Retinal pigment epithelial cell (primary cell): ENCODE measurements at regions not wholly inside any gene's neighbourhood (a gene's known extent, or its start where the extent isn't known, plus 50 kb on each side); places are given as distances from the start of the nearest gene placed in this dataset.
"Not testable (repeated sequence)": the region's sequence is repeated elsewhere in the genome, so short reads cannot be mapped to it uniquely, and the experiment has no call there.

ENCODE experiments used
- DNase-seq: peaks from one replicate; pipeline ENCODE4 v3.0.0-alpha.2; 2010; ENCODE audit warnings: low read depth
- H3K4me3 ChIP-seq: 2 replicates; pipeline ENCODE4 v1.5.1; 2011; ENCODE audit warnings: mild to moderate bottlenecking, low read length, control low read depth, moderate library complexity
- CTCF ChIP-seq: conservative IDR thresholded peaks from 2 replicates; pipeline ENCODE4 v1.5.1; 2011; ENCODE audit warnings: low read depth, low read length, control low read depth, inconsistent platforms

- peak; percentile 27 for DNase-seq
- no peak overlapping the region for H3K4me3 ChIP-seq
- no peak for TF ChIP-seq CTCF
Observed at GRCh38 chr13:55091172-55091571, 2049.5 kb upstream of the PRR20A start.

- no peak for DNase-seq
- no peak for TF ChIP-seq CTCF
- H3K4me3 ChIP-seq: no peak overlapping the region
Observed at GRCh38 chr13:55106509-55106908, 2034.2 kb upstream of the PRR20A start.

GRCh38 chr13:55120631-55121030 lies 2020.1 kb upstream of the PRR20A start:
- H3K4me3 ChIP-seq: no peak overlapping the region
- no peak for TF ChIP-seq CTCF
- DNase-seq: no peak

GRCh38 chr13:55155046-55155445 lies 1985.7 kb upstream of the PRR20A start:
- no peak for TF ChIP-seq CTCF
- no peak overlapping the region for H3K4me3 ChIP-seq
- no peak for DNase-seq

- no peak for TF ChIP-seq CTCF
- no peak for DNase-seq
- H3K4me3 ChIP-seq: no peak overlapping the region
Observed at GRCh38 chr13:55159765-55160164, 1981.0 kb upstream of the PRR20A start.

DNA sequence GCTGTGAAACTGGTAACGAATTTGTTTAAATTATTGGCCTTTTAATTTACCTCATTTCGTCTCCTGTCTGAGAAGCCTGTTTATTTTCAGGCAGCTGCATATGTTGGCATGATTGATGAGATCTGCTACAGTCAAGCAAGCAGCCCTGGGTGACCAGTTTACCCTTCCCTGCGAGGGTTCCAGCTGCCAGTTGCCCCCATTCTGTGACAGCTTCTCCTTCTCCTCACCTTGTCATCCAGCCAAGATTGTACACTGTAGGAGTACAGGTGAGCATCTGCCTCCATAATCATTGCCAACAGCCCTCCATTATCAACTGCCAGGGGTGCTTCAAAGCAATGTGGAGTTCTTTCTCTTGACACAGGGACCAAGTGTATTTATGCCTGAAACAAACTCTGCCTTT lies 1979.9 kb upstream of the PRR20A start:
- TF ChIP-seq CTCF: no peak
- H3K4me3 ChIP-seq: no peak overlapping the region
- no peak for DNase-seq

- H3K4me3 ChIP-seq, DNase-seq: not testable (repeated sequence)
Observed at GRCh38 chr13:55178582-55178981, 1962.1 kb upstream of the PRR20A start.

DNA sequence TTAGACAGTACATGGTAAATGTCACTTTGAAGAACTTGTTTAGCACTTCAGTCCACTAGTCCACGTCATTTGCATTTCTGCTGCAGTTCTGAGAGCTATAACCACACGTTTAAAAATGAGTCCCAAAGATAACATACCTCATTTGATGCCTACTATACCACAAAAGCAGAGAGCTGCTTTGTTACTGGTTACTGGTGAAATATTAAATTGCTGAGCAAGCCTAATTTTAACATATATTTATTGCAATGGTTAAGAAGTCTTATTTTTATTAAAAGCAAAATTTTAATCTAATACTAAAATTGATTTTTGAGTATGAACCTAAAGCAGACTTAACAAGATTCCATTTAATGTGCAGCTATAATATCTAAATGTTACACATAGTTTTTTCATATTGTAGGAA lies 1949.7 kb upstream of the PRR20A start:
- DNase-seq: no peak
- no peak for TF ChIP-seq CTCF
- H3K4me3 ChIP-seq: no peak overlapping the region
